ENCODE measurements at regions not wholly inside any gene's neighbourhood (a gene's known extent, or its start where the extent isn't known, plus 50 kb on each side); places are given as distances from the start of the nearest gene placed in this dataset.

GRCh38 chr2:51350100-51350499, 318.2 kb upstream of the NRXN1 start:
- no peak for DNase-seq (ENCODE audit: low read depth)
- Histone ChIP-seq H3K27me3 (ENCODE audit: control insufficient read depth, insufficient read depth, low read length) (no peaks in the 10 kb centered on the region), H3K4me3 (ENCODE audit: low read depth, low read length) (no peak overlapping the region), H3K36me3 (ENCODE audit: control insufficient read depth, insufficient read depth, low read length) (no peaks in the 10 kb centered on the region)
- TF ChIP-seq CTCF (IDR thresholded peaks at IDR 0.05; ENCODE audit: insufficient read depth, low read length, poor library complexity, severe bottlenecking), result no peak

- Histone ChIP-seq H3K4me3 (ENCODE audit: low read depth, low read length) (no peak overlapping the region), H3K36me3 (ENCODE audit: control insufficient read depth, insufficient read depth, low read length) (no peaks in the 10 kb centered on the region), H3K27me3 (ENCODE audit: control insufficient read depth, insufficient read depth, low read length) (no peaks in the 10 kb centered on the region)
- DNase-seq (ENCODE audit: low read depth), result no peak
- TF ChIP-seq CTCF (IDR thresholded peaks at IDR 0.05; ENCODE audit: insufficient read depth, low read length, poor library complexity, severe bottlenecking), result no peak
Observed at GRCh38 chr2:51344886-51345285, 313.0 kb upstream of the NRXN1 start.

- Histone ChIP-seq H3K36me3 (ENCODE audit: control insufficient read depth, insufficient read depth, low read length) (no peaks in the 10 kb centered on the region), H3K27me3 (ENCODE audit: control insufficient read depth, insufficient read depth, low read length) (no peaks in the 10 kb centered on the region), H3K4me3 (ENCODE audit: low read depth, low read length) (no peak overlapping the region)
- no peak for DNase-seq (ENCODE audit: low read depth)
- TF ChIP-seq CTCF (IDR thresholded peaks at IDR 0.05; ENCODE audit: insufficient read depth, low read length, poor library complexity, severe bottlenecking), result no peak
Observed at GRCh38 chr2:51335087-51336058, 303.4 kb upstream of the NRXN1 start.

GRCh38 chr2:51329512-51329911, 297.6 kb upstream of the NRXN1 start:
- Histone ChIP-seq H3K27me3 (ENCODE audit: control insufficient read depth, insufficient read depth, low read length) (no peaks in the 10 kb centered on the region), H3K36me3 (ENCODE audit: control insufficient read depth, insufficient read depth, low read length) (no peaks in the 10 kb centered on the region), H3K4me3 (ENCODE audit: low read depth, low read length) (no peak overlapping the region)
- no peak for DNase-seq (ENCODE audit: low read depth)
- no peak for TF ChIP-seq CTCF (IDR thresholded peaks at IDR 0.05; ENCODE audit: insufficient read depth, low read length, poor library complexity, severe bottlenecking)

GRCh38 chr2:51324051-51324450, 292.1 kb upstream of the NRXN1 start:
- no peak overlapping the region for H3K4me3 ChIP-seq (ENCODE audit: low read depth, low read length)
- H3K27me3 ChIP-seq (ENCODE audit: control insufficient read depth, insufficient read depth, low read length), result no peaks in the 10 kb centered on the region
- DNase-seq (ENCODE audit: low read depth), result no peak
- no peaks in the 10 kb centered on the region for H3K36me3 ChIP-seq (ENCODE audit: control insufficient read depth, insufficient read depth, low read length)
- no peak for TF ChIP-seq CTCF (IDR thresholded peaks at IDR 0.05; ENCODE audit: insufficient read depth, low read length, poor library complexity, severe bottlenecking)
